IMR-90 (cell line): ENCODE measurements at regions not wholly inside any gene's neighbourhood (a gene's known extent, or its start where the extent isn't known, plus 50 kb on each side); places are given as distances from the start of the nearest gene placed in this dataset.

Experiments
- ATAC-seq: fragments of 200-7000 bp; cut with Tn5 transposase; 2 replicates; pipeline ENCODE4 v1.9.1; 2020; ENCODE audit warnings: low read depth, mild to moderate bottlenecking, moderate library complexity
- BruUV-seq: library from RNA; stranded (reverse); fragments of 400-500 nt; replicated peaks from 2 replicates; lab custom pipeline; 2021; lab: Mats Ljungman, UMichigan
- CTCF ChIA-PET: fragments of 300-600 bp; formaldehyde crosslinking; extraction: SDS; loops from one replicate; lab custom pipeline; 2021; ENCODE audit warnings: antibody characterized with exemption; lab: Yijun Ruan, JAX
- POLR2A ChIA-PET: fragments of 300-600 bp; sonication (Branson Sonifier 250); formaldehyde crosslinking; loops from one replicate; lab custom pipeline; 2022; ENCODE audit warnings: antibody characterized with exemption; ENCODE audit not compliant: unreplicated experiment; lab: Charles Lee
- DNase-seq: peaks from one replicate; pipeline ENCODE4 v3.0.0; 2013
- H2AFZ ChIP-seq: replicated peaks from 2 replicates; pipeline ENCODE3; 2013; ENCODE audit warnings: low read length, mild to moderate bottlenecking; ENCODE audit not compliant: poor library complexity
- H2AK5ac ChIP-seq: 2 replicates; pipeline ENCODE4 v1.6.1; 2013; ENCODE audit warnings: low read depth, low read length, inconsistent platforms
- H2AK9ac ChIP-seq: replicated peaks from 2 replicates; pipeline ENCODE3; 2013; ENCODE audit warnings: mild to moderate bottlenecking, low read depth, low read length, moderate library complexity; ENCODE audit not compliant: poor library complexity
- H2BK120ac ChIP-seq: 2 replicates; pipeline ENCODE4 v1.6.1; 2013; ENCODE audit warnings: low read depth, low read length, inconsistent platforms
- H2BK15ac ChIP-seq: 3 replicates; pipeline ENCODE4 v1.6.1; 2013; ENCODE audit warnings: low read depth, low read length, inconsistent platforms
- H2BK20ac ChIP-seq: 2 replicates; pipeline ENCODE4 v1.6.1; 2013; ENCODE audit warnings: low read depth, mild to moderate bottlenecking, inconsistent platforms, low read length, moderate library complexity
- H2BK5ac ChIP-seq: 2 replicates; pipeline ENCODE4 v1.6.1; 2013; ENCODE audit warnings: mild to moderate bottlenecking, low read depth, low read length, inconsistent platforms; ENCODE audit not compliant: poor library complexity, severe bottlenecking
- H3K14ac ChIP-seq: replicated peaks from 2 replicates; pipeline ENCODE4 v1.6.1; 2013; ENCODE audit warnings: low read depth, low read length, inconsistent platforms
- H3K18ac ChIP-seq: 2 replicates; pipeline ENCODE4 v1.6.1; 2013; ENCODE audit warnings: low read depth, low read length, control low read depth
- H3K23ac ChIP-seq: 2 replicates; pipeline ENCODE4 v1.6.1; 2013; ENCODE audit warnings: low read depth, low read length, inconsistent platforms
- H3K27ac ChIP-seq: 2 replicates; pipeline ENCODE4 v1.5.1; 2013; ENCODE audit warnings: mild to moderate bottlenecking, control low read depth, low read length; ENCODE audit not compliant: insufficient read depth
- H3K27me3 ChIP-seq: 2 replicates; pipeline ENCODE4 v1.6.1; 2013; ENCODE audit warnings: low read length; ENCODE audit not compliant: control insufficient read depth, insufficient read depth
- H3K36me3 ChIP-seq: 2 replicates; pipeline ENCODE4 v1.6.1; 2013; ENCODE audit warnings: low read length, mixed read lengths; ENCODE audit not compliant: control insufficient read depth, insufficient read depth
- H3K4ac ChIP-seq: 2 replicates; pipeline ENCODE4 v1.6.1; 2013; ENCODE audit warnings: low read depth, low read length, inconsistent platforms
- H3K4me1 ChIP-seq: 2 replicates; pipeline ENCODE4 v1.6.1; 2013; ENCODE audit warnings: low read length, mixed read lengths; ENCODE audit not compliant: control insufficient read depth, insufficient read depth
- H3K4me2 ChIP-seq: 2 replicates; pipeline ENCODE4 v1.6.1; 2013; ENCODE audit warnings: low read depth, mild to moderate bottlenecking, control low read depth, low read length, moderate library complexity
- H3K4me3 ChIP-seq: 2 replicates; pipeline ENCODE4 v1.5.1; 2013; ENCODE audit warnings: low read depth, mild to moderate bottlenecking, control low read depth, low read length, moderate library complexity; ENCODE audit not compliant: insufficient read depth
- H3K56ac ChIP-seq: 2 replicates; pipeline ENCODE4 v1.6.1; 2013; ENCODE audit warnings: low read length, inconsistent platforms; ENCODE audit not compliant: insufficient read depth; ENCODE audit errors: extremely low read depth
- H3K79me1 ChIP-seq, 2 experiments: 2 replicates each; pipeline ENCODE4 v1.6.1; 2013; ENCODE audit warnings: low read length in 2 of 2, inconsistent platforms in 1 of 2, low read depth in 1 of 2
- H3K9ac ChIP-seq: 2 replicates; pipeline ENCODE4 v1.6.1; 2013; ENCODE audit warnings: low read depth, low read length, control low read depth
- H3K9me1 ChIP-seq: 2 replicates; pipeline ENCODE4 v1.6.1; 2013; ENCODE audit warnings: low read length, inconsistent platforms; ENCODE audit not compliant: insufficient read depth
- H3K9me3 ChIP-seq: 2 replicates; pipeline ENCODE4 v1.6.1; 2013; ENCODE audit warnings: low read length; ENCODE audit not compliant: control insufficient read depth, insufficient read depth
- H4K20me1 ChIP-seq: 2 replicates; pipeline ENCODE4 v1.6.1; 2013; ENCODE audit warnings: low read length, inconsistent platforms; ENCODE audit not compliant: insufficient read depth
- H4K5ac ChIP-seq: 2 replicates; pipeline ENCODE4 v1.6.1; 2013; ENCODE audit warnings: mild to moderate bottlenecking, low read depth, low read length, control low read depth
- H4K8ac ChIP-seq, 2 experiments: 2 replicates each; pipeline ENCODE4 v1.6.1; 2013; ENCODE audit warnings: low read depth in 2 of 2, low read length in 2 of 2, control low read depth in 1 of 2, inconsistent platforms in 1 of 2
- H4K91ac ChIP-seq: 2 replicates; pipeline ENCODE4 v1.6.1; 2013; ENCODE audit warnings: low read depth, low read length, inconsistent platforms; ENCODE audit not compliant: insufficient read depth
- BHLHE40 ChIP-seq: fragments of 150-350 bp; IDR thresholded peaks from 2 replicates; pipeline ENCODE4 v1.6.1; 2016; ENCODE audit warnings: mild to moderate bottlenecking, low read depth, low read length
- CHD1 ChIP-seq: IDR thresholded peaks from 2 replicates; pipeline ENCODE4 v1.6.1; 2012; ENCODE audit warnings: low read depth, low read length, improper control_type of control experiment
- FOS ChIP-seq: fragments of 150-350 bp; IDR thresholded peaks from 2 replicates; pipeline ENCODE4 v1.6.1; 2016; ENCODE audit warnings: low read depth, low read length
- MAZ ChIP-seq: IDR thresholded peaks from 2 replicates; pipeline ENCODE4 v1.6.1; 2012; ENCODE audit warnings: low read depth, mild to moderate bottlenecking, low read length, improper control_type of control experiment, moderate library complexity, borderline replicate concordance
- NFE2L2 ChIP-seq: fragments of 150-350 bp; IDR thresholded peaks from 2 replicates; pipeline ENCODE4 v1.6.1; 2016; ENCODE audit warnings: low read depth, mild to moderate bottlenecking, low read length
- RAD21 ChIP-seq: IDR thresholded peaks from 2 replicates; pipeline ENCODE4 v1.6.1; 2012; ENCODE audit warnings: low read length, improper control_type of control experiment
- RFX5 ChIP-seq: IDR thresholded peaks from 2 replicates; pipeline ENCODE4 v1.8.0; 2012; ENCODE audit warnings: low read depth, mild to moderate bottlenecking, low read length, moderate library complexity
- SMC3 ChIP-seq: fragments of 150-350 bp; IDR thresholded peaks from 2 replicates; pipeline ENCODE4 v1.6.1; 2016; ENCODE audit warnings: low read depth, mild to moderate bottlenecking, antibody characterized with exemption, low read length, moderate library complexity
- WGBS, 2 experiments: methylation state at CpG; one replicate each; pipeline versions ENCODE4 v1.1.5 to v1.1.7; 2013; ENCODE audit warnings: missing lambda C conversion rate in 2 of 2; ENCODE audit not compliant: insufficient read length in 1 of 2; ENCODE audit errors: extremely low coverage in 2 of 2; 5-methylcytosine and 5-hydroxymethylcytosine counted together
- dilution Hi-C: fragments of 300-500 bp; cut with HindIII; formaldehyde crosslinking; loops from one replicate; pipeline ENCODE4 v1.14.3; 2018; ENCODE audit warnings: low sequenced_read_pairs; ENCODE audit not compliant: unreplicated experiment
- in situ Hi-C: fragments of 300-500 bp; cut with MboI; formaldehyde crosslinking; loops from 3 replicates; pipeline ENCODE4 v1.14.3; 2019; ENCODE audit warnings: low sequenced_read_pairs, inconsistent platforms, mixed read lengths
- intact Hi-C: fragments of 100-400 bp; cut with micrococcal nuclease; formaldehyde crosslinking; loops from 2 replicates; pipeline ENCODE4 v1.10.0; 2022
- TF ChIP-seq, protein P1 (sequence below): fragments of 150-350 bp; IDR thresholded peaks from 2 replicates; pipeline ENCODE4 v1.6.1; 2017; ENCODE audit warnings: mild to moderate bottlenecking, antibody characterized with exemption, low read length, low read depth
- TF ChIP-seq, protein P2 (sequence below): conservative IDR thresholded peaks from 2 replicates; pipeline ENCODE4 v1.5.1; 2012; ENCODE audit warnings: mild to moderate bottlenecking, low read depth, low read length, improper control_type of control experiment
- TF ChIP-seq, protein P3 (sequence below): fragments of 150-350 bp; IDR thresholded peaks from 2 replicates; pipeline ENCODE4 v1.6.1; 2016; ENCODE audit warnings: low read depth, mild to moderate bottlenecking, low read length, moderate library complexity, borderline replicate concordance

DNA sequence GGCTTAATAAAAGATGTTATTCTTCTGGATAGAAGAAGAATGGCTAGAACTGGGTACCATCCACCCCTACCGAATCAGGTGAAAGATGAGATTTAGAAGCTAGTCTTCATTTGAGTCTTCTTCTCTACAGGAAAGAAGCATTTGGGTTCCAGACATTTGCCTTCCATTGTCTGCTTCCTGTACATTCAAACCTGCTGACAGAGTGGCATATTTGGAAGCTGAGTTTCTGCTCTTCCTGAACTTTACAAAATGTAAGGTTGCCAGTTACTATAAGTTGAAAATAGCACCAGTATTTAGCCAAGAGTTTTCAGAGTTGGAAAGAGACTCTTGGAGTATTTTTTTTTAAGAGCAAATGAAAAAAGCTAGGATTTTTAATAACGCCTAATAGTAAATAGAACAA is 525.4 kb upstream of the TLE4 start:
- WGBS, 2 experiments, result no CpG with 5 or more reads among the region's 2 CpGs
- H3K4ac ChIP-seq, result no peak overlapping the region
- H3K27me3 ChIP-seq, result no peaks in the 10 kb centered on the region
- H4K8ac ChIP-seq, result 0 out of 4 replicates have a peak overlapping the region, but pooled peaks of 1 of the 2 experiments have one; percentile 30
- H2AK9ac ChIP-seq, result no peak overlapping the region
- no peaks in the 10 kb centered on the region for H3K36me3 ChIP-seq
- no TSS peak for BruUV-seq
- H4K5ac ChIP-seq, result no peak overlapping the region
- no peaks in the 10 kb centered on the region for H3K79me1 ChIP-seq
- ATAC-seq (no peak), DNase-seq (peak; percentile 34)
- ChIA-PET CTCF (interaction anchor here (1.2 kb wide), 1 partner anchor 20 kb away, joined by 3 read pairs; no protein-coding TSS in a partner anchor), POLR2A (no interaction called here)
- no peak overlapping the region for H2AK5ac ChIP-seq
- H2BK20ac ChIP-seq, result 0 out of 2 replicates have a peak overlapping the region, but pooled peaks have one; percentile 11
- H4K91ac ChIP-seq, result no peak overlapping the region
- H3K9me3 ChIP-seq, result no peaks in the 10 kb centered on the region
- H2BK15ac ChIP-seq, result no peak overlapping the region
- no peak overlapping the region for H3K4me2 ChIP-seq
- H3K9ac ChIP-seq, result no peak overlapping the region
- H3K9me1 ChIP-seq, result no peaks in the 10 kb centered on the region
- peak overlapping the region; percentile 43; the same call in 1 of the 2 replicates for H3K18ac ChIP-seq
- H2AFZ ChIP-seq, result no peak overlapping the region
- H3K23ac ChIP-seq, result no peak overlapping the region
- in situ Hi-C loops, result no loop called here
- no peak overlapping the region for H2BK5ac ChIP-seq
- dilution Hi-C loops, result no loop called here
- intact Hi-C loops, result no loop called here
- H3K56ac ChIP-seq, result no peak overlapping the region
- no peak overlapping the region for H3K14ac ChIP-seq
- no peak overlapping the region for H2BK120ac ChIP-seq
- H3K4me1 ChIP-seq, result no peaks in the 10 kb centered on the region
- H3K27ac ChIP-seq, result no peak overlapping the region
- TF ChIP-seq, protein P1, sequence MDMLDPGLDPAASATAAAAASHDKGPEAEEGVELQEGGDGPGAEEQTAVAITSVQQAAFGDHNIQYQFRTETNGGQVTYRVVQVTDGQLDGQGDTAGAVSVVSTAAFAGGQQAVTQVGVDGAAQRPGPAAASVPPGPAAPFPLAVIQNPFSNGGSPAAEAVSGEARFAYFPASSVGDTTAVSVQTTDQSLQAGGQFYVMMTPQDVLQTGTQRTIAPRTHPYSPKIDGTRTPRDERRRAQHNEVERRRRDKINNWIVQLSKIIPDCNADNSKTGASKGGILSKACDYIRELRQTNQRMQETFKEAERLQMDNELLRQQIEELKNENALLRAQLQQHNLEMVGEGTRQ, result no peak
- no peak for TF ChIP-seq RAD21
- TF ChIP-seq, protein P2, sequence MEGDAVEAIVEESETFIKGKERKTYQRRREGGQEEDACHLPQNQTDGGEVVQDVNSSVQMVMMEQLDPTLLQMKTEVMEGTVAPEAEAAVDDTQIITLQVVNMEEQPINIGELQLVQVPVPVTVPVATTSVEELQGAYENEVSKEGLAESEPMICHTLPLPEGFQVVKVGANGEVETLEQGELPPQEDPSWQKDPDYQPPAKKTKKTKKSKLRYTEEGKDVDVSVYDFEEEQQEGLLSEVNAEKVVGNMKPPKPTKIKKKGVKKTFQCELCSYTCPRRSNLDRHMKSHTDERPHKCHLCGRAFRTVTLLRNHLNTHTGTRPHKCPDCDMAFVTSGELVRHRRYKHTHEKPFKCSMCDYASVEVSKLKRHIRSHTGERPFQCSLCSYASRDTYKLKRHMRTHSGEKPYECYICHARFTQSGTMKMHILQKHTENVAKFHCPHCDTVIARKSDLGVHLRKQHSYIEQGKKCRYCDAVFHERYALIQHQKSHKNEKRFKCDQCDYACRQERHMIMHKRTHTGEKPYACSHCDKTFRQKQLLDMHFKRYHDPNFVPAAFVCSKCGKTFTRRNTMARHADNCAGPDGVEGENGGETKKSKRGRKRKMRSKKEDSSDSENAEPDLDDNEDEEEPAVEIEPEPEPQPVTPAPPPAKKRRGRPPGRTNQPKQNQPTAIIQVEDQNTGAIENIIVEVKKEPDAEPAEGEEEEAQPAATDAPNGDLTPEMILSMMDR, result no peak
- no peak for TF ChIP-seq MAZ
- no peak for TF ChIP-seq CHD1
- TF ChIP-seq, protein P3, sequence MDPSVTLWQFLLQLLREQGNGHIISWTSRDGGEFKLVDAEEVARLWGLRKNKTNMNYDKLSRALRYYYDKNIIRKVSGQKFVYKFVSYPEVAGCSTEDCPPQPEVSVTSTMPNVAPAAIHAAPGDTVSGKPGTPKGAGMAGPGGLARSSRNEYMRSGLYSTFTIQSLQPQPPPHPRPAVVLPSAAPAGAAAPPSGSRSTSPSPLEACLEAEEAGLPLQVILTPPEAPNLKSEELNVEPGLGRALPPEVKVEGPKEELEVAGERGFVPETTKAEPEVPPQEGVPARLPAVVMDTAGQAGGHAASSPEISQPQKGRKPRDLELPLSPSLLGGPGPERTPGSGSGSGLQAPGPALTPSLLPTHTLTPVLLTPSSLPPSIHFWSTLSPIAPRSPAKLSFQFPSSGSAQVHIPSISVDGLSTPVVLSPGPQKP, result no peak
- no peak for TF ChIP-seq NFE2L2
- TF ChIP-seq RFX5, result no peak
- TF ChIP-seq BHLHE40, result no peak
- no peak for TF ChIP-seq SMC3
- TF ChIP-seq FOS, result no peak
- H3K4me3 ChIP-seq, result no peak overlapping the region
- no peaks in the 10 kb centered on the region for H4K20me1 ChIP-seq
